ENCODE measurements at regions not wholly inside any gene's neighbourhood (a gene's known extent, or its start where the extent isn't known, plus 50 kb on each side); places are given as distances from the start of the nearest gene placed in this dataset.

- no peak for TF ChIP-seq CTCF (IDR thresholded peaks at IDR 0.05; ENCODE audit: control insufficient read depth, extremely low read depth, insufficient read depth)
- no peak for DNase-seq (ENCODE audit: low read depth)
- H3K4me3 ChIP-seq (ENCODE audit: low read depth, low read length), result no peak overlapping the region
Measured at GRCh38 chr6:104559435-104560202, 300.1 kb downstream of the HACE1 start.

DNA sequence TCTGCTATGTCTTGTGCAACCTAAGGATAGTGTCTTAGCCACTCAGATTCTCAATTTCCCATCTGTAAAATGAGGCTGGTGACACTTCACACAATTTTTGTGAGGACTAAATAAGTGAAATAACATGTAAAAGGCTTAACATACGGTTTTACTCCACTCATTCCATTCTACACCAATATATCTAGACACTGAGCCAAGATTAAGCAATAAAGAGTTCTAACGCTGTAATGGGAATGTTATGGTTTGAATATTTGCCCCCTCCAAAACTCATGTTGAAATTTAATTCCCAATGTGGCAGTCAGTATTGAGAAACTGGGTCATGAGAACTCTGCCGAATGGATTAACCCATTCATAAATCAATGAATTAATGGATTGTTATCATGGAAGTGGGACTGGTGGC, 301.0 kb downstream of the HACE1 start:
- no peak overlapping the region for H3K4me3 ChIP-seq (ENCODE audit: low read depth, low read length)
- no peak for DNase-seq (ENCODE audit: low read depth)
- no peak for TF ChIP-seq CTCF (IDR thresholded peaks at IDR 0.05; ENCODE audit: control insufficient read depth, extremely low read depth, insufficient read depth)

- H3K4me3 ChIP-seq (ENCODE audit: low read depth, low read length), result no peak overlapping the region
- no peak for TF ChIP-seq CTCF (IDR thresholded peaks at IDR 0.05; ENCODE audit: control insufficient read depth, extremely low read depth, insufficient read depth)
- DNase-seq (ENCODE audit: low read depth), result no peak
Measured at GRCh38 chr6:104548297-104548696, 311.4 kb downstream of the HACE1 start.

DNA sequence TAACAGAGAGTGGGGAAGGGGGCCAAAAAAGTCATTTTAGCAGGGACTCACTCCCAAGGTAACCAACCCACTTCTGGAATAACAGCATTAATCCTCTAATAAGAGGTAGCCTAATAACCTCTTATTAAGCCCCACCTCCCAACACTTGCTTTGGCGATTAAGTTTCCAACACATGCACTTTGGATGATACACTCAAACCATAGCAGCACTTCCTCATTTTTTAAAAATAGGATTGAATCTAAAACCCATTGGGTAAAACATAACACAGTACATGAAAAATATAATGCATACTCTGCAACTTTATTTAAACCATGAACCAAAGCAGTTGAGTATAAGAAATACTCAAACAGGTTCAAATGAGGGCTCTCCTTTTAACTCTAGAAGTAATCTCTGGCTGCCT, 318.3 kb downstream of the HACE1 start:
- no peak overlapping the region for H3K4me3 ChIP-seq (ENCODE audit: low read depth, low read length)
- DNase-seq (ENCODE audit: low read depth), result no peak
- no peak for TF ChIP-seq CTCF (IDR thresholded peaks at IDR 0.05; ENCODE audit: control insufficient read depth, extremely low read depth, insufficient read depth)

- no peak for DNase-seq (ENCODE audit: low read depth)
- TF ChIP-seq CTCF (IDR thresholded peaks at IDR 0.05; ENCODE audit: control insufficient read depth, extremely low read depth, insufficient read depth), result no peak
- H3K4me3 ChIP-seq (ENCODE audit: low read depth, low read length), result no peak overlapping the region
Measured at GRCh38 chr6:104540743-104541142, 319.0 kb downstream of the HACE1 start.

- DNase-seq (ENCODE audit: low read depth), result no peak
- no peak overlapping the region for H3K4me3 ChIP-seq (ENCODE audit: low read depth, low read length)
- no peak for TF ChIP-seq CTCF (IDR thresholded peaks at IDR 0.05; ENCODE audit: control insufficient read depth, extremely low read depth, insufficient read depth)
Measured at GRCh38 chr6:104539173-104539572, 320.5 kb downstream of the HACE1 start.

DNA sequence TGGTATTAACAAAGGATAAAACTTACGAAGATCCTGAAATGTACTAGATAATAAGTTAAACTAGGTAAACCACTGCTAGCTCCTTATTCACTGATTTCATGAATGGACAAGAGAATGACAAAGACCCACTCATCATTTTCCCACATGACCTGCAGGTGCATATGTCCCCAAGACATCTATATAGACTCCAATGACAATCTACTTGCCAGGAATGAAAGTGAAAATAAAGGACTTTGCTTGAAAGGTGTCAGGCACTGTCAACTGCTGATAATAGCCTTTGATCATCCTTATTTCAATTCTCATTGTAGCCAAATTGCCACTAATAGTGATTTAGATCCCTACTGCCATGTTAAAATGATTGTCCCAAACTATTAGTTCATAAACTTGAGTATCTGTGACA, 321.8 kb downstream of the HACE1 start:
- H3K4me3 ChIP-seq (ENCODE audit: low read depth, low read length), result no peak overlapping the region
- no peak for TF ChIP-seq CTCF (IDR thresholded peaks at IDR 0.05; ENCODE audit: control insufficient read depth, extremely low read depth, insufficient read depth)
- DNase-seq (ENCODE audit: low read depth), result no peak

All from LNCaP clone FGC (cell line).